ENCODE measurements at regions not wholly inside any gene's neighbourhood (a gene's known extent, or its start where the extent isn't known, plus 50 kb on each side); places are given as distances from the start of the nearest gene placed in this dataset.
"Not testable (repeated sequence)": the region's sequence is repeated elsewhere in the genome, so short reads cannot be mapped to it uniquely, and the experiment has no call there.

DNA sequence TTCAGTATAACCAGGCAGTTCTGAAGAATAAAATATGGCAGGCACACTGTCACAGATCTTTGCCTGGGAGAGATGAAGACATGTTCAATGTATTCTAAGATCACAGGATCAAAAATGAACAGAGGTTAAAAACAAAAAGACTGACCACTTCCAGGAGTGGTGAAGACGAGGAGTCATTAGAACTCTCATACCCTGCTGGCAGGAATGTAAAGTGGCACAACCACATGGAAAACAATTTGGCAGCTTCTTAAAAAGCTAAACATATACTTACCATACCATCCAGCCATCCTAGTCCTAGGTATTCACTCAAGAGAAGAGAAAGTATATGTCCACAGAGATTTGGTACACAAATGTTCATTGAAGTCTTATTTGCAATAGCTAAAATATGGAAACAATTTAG lies 406.3 kb downstream of the NPIPA8 start:
- DNase-seq = no peak

DNA sequence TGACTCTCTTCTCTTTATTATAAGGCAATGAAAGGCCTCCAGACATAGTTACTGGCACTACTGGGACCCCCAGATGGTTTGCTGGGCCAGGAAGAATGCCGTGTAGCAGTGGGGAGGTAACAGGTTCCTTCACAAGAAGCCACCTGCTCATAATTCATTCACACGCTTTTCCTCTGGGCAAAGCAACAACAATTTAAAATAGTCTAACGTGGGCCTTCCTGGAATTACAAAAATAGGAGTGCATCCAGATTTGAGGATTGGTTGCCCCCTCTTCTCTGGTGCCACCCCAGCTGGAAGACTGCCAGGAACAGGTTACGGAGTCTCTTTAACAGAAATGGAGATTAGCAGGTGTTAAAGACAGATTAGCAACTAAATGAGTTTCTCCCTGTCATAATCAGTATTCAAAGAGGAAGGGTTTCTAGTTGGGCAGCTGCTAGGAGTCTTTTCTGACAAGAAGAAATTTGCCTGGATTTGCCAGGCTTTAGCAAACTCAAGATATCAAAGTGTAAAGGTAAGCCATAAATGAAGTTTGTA lies 409.6 kb downstream of the NPIPA8 start:
- no peak for DNase-seq

DNA sequence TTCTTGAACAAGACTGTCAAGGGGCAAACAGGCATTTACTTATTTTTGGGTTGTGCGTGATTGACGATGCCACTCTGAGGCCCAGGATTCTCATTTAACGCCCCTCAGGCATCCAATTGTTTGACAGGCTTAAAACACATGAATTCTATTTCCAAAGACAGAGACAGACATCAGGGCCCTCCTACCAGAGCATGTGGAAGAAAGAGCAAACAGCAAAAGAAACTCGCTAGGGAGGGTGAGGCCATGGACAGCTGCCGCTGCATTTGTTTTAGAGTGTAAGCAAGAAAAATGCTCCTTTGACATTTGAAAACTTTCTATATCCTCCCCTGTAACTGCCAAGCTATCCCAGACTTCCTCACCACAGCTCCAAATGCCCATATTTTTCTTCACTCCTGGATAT lies 410.1 kb downstream of the NPIPA8 start:
- no peak for DNase-seq

DNA sequence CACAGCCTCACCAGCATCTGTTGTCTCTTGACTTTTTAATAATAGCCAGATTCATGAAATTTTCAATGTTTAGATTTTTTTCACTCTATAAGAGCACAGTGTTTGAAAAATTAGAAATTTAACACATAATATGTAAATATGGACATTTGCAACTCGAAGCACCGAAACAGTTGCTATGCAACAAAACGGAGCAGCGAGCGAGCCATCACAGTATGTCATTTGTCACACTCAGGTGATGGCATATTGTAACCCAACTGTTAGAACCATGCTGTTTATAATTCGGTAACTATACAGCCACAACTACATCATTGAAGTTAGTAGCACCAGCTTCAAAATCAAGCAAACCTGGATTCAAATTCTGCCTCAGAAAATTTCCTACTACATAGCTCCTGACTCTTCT lies 410.8 kb downstream of the NPIPA8 start:
- DNase-seq = no peak

DNA sequence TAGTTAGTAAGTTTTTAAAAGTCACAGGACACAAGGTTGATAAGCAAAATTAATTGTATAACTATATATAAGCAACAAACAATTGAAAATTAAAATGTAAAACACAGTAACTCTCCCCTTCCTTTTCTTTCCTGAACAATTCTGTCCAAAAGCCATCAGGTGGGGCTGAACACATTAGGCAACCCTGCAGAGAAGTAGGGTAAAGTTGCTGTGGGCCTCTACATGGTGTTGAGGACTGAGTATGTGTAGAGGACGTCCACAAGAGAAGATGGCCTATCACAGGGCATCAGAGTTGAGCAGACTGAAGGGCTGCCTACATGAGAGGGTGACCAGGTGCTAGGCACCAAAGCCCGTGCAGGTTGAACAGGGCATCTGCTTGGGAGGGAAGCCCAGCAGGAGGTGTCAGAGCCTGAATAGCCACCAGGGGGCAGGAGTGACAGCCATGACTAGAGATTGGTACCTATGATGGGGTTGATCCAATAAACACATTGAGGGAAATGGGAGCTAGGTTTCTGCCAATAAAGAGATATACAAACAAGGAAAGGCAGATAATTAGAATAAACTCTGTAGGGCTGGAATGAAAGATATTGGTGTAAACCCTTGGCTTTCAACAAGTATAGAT lies 415.1 kb downstream of the NPIPA8 start:
- peak; percentile 60 for DNase-seq

DNA sequence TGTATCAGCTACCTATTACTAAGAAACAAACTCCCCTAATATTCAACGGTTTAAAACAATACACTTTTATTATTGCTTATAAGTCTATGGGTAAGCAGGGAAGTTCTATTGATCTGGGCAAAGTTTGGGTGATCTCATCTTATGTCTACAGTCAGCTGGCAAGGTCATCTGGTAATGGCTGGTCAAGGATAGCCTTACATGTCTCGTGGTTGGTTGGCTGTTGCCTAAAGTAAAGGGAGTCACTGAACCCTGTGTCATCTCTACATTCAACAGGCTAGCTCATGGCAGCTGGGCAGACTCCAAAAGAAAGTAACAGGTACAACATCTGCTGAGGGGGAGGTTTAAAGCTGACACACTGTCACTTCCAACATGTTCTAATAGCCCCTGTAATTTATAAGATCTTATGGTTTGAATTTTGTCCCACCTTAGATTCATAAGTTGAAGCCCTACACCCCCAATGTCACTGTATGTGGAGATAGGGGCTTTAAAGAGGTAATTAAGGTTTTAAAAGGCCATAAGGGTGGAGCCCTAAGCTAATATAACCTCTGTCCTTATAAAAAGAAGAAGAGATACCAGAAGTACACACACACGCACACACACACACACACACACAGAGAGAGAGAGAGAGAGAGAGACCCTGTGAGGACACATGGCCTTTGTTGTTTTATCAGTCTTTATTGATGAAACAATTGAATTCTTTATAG lies 419.1 kb downstream of the NPIPA8 start:
- no peak for DNase-seq

DNA sequence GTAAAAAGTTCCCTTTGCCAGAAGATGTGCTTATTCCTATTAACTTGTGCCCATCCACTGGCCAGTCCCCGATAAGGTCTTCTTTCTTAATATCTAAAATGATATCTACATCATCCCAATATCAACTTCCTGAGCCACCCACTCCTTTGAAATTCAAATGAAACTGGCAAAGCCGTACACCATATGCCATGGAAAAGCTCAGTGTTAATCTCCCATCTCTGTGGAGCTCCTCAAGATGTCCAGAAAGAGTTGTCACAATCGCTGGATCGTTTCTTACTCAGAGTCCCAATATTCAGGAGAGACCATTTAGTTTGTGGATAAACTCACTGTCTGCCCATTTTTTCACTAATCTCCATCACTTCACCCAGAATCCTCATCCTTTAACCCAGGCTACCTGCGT lies 420.7 kb downstream of the NPIPA8 start:
- DNase-seq = no peak

DNA sequence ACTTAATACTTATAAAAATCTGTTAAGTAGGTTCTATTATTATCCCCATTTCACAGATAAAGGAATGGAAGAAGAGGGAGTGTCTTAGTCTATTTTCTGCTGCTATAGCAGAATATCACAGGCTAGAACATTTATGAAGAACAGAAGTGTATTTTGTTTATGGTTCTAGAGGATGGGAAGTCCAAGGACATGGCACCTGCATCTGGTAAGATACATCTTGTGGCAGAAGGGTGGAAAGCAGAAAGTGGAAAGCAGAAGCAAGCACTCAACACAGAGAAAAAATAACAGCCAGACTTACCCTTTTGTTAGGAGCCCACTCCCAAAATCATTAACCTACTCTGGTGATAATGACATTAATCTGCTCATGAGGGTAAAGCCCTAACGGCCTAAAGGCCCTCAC lies 422.4 kb downstream of the NPIPA8 start:
- no peak for DNase-seq

DNA sequence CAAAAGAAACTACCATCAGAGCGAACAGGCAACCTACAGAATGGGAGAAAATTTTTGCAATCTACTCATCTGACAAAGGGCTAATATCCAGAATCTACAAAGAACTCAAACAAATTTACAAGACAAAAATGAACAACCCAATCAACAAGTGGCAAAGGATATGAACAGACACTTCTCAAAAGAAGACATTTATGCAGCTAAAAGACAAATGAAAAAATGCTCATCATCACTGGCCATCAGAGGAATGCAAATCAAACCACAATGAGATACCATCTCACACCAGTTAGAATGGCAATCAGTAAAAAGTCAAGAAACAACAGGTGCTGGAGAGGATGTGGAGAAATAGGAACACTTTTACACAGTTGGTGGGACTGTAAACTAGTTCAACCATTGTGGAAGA lies 425.0 kb downstream of the NPIPA8 start:
- not testable (repeated sequence) for DNase-seq

DNA sequence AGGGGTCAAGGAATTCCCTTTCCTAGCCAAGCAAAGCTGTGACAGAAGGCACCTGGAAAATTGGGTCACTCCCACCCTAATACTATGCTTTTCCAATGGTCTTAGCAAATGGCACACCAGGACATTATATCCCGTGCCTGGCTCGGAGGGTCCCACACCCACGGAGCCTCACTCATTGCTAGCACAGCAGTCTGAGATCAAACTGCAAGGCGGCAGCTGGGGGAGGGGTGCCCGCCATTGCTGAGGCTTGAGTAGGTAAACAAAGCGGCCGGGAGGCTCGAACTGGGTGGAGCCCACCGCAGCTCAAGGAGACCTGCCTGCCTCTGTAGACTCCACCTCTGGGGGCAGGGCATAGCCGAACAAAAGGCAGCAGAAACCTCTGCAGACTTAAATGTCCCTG lies 429.9 kb downstream of the NPIPA8 start:
- DNase-seq = not testable (repeated sequence)

DNA sequence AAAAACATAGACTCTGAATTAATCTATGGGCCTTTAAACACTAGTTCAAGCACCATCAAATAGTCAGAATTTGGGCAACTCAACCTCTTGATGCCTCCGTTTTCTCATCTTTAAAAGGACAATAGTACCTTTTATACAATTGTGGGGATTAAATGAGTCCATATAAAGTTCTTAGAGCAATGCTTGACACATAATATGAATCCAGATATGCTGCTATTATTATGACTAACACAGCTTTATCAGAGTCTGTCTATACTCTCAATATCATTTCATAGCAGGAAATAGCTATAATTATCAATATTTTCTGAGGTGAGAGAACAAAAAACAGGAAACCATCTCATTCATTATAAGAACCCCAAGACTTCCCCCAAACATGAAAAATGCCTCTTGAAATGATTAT lies 430.5 kb upstream of the XYLT1 start:
- DNase-seq = no peak

DNA sequence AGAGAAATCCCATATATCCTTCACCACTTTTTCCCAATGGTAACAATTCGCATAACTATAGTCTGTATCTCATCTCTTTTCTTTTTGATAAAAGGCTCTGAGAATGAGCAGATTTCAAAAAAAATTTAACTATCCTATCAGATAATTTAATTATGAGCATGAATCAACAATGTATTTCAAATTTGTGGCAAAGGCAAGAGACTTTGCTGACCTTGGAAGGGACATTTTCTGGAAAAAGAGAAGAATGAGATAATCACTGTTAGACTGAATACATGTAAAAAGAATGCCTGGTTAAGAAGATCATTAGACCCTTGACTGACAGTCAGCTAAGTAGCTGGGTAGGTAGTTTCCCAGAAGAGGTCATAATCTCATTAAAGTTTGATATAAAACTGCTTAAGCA lies 428.4 kb upstream of the XYLT1 start:
- no peak for DNase-seq

DNA sequence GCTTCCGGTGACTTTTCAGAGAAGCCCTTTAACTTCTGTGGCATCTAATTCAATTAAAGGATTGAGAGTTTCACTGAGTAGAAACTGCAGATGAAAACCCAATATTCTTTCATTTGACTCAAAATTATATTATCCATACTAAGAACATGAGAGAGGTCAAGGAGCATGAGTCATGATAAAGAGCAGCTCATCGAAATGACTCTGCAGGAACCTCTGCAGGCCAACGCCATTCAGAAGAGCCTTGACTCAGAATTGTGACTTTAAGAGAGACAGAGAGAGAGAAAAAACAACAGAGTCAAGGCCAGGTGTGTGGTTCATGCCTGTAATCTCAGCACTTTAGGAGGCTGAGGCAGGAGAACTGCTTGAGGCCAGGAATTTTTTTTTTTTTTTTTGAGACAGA lies 417.2 kb upstream of the XYLT1 start:
- no peak for DNase-seq

DNA sequence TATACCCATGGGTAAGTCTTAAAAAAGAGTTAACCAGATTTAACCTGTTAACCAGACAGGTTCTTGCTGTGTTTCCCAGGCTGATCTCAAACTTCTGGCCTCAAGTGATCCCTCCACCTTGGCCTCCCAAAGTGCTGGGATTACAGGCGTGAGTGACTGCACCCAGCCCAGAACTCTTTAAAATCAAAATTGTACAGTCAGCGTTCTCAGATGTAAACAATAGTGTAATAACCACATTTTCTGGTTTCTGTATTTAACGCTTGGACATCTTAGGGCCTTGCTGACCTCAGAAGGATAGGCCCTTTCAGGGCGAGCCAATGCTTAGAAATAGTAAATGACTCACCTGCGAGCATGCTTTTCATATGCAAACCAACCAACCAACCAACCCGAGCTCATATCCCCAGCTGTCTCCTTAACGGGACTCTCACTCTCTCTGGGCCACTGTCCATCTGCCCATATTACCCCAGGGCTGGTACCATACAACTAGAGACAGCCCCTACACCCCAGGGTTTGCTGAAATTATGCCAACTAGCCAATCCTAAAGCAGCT lies 415.0 kb upstream of the XYLT1 start:
- no peak for DNase-seq

DNA sequence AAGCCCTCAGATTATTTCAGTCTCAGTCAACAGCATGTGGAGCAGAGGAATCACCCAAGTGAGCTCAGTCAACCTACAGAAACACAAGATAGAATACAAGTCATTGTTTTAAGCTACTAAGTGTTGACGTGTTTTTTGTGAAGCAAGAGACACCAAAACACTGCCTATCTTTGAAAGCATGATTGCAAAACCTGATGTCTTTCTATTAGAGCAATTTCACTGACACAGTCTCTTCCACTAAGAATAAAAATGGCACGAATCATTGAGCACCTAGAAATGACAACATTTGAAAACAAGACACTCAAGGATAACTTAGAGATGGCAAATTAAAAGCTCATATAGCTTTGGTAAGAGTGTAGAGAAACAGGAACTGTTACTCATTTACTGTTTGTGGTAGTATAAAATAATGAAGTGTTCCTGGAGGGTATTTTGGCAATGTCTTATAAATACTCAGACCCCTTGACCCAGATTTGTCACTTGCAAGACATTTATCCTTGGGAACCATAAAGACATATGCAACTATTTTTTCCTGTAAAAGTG lies 407.1 kb upstream of the XYLT1 start:
- DNase-seq = no peak

DNA sequence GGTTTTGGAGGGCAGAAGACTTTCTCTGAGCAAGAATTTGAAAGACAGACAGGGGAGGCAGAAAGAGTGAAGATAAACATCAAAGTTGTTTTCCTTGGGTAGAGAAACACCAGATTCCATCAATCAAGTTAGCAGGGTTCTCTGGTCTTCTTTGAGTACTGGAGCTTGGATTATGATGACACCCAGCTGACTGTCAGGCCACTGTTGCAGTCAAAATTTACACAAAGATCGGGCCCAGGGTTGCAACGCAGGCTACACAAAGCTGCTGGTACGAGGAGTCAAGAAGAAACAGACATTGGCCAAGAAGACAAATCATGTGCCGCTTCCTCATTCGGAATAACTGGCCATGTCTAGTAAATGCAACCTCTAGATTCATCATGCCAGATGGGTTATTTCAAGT lies 396.2 kb upstream of the XYLT1 start:
- DNase-seq = no peak

DNA sequence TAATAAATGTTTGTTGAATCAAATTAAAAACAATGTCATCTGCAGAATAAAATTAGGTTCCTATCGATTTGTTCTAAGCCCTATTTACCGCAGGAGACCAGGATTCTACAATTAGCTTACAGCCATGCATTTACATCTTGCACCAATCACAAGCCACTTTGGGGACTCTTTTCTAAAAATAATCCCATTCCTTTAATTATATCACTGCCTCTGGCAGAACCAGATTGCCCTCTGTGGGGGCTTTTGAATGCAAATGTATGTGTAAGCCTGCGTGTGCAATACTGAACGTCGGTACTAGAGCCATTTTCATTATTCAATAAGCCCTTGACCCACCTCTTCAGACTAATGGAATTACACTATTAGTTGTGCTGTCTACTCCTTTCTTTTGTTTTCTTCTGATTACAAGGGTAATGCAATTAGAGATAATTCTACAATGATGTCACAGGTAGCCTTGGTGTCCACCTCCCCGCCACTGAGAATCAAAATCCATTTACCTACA lies 391.3 kb upstream of the XYLT1 start:
- DNase-seq = no peak

DNA sequence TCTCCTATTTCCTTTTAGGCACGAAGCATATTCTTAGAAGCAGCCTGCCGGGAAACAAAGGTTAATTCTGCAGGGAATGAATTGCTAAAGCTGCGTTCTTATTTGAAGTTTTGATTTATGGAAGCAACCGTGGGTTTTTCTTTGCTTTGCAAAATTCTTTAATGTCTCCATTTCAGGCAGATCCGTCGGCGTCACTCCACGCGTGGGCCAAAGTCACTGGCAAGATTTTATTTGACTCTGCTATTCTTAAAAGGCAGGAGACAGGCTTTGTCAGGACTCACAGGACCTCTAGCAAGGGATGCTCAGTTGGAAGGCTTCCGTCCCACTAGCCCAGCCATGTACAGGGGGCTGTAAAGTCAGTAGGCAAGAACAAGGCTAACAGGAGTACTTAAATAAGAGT lies 387.3 kb upstream of the XYLT1 start:
- DNase-seq = no peak

DNA sequence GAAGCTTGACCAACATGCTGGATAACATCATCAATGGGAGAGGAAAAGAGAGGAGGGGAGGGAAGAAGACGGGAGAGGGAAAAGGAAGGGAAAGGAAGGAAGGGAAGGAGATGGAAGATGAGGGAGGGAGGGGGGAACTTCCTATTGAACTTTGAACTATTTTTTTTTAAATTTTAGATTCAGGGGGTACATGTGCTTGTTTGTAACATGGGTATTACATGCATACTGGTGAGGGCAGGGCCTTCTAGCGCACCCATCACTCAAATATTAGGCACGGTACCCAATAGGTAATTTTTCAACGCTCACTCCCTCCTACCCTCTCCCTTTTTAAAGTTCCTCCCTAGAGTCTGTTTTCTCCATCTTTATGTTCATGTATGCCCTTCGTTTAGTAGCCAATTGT lies 383.2 kb upstream of the XYLT1 start:
- no peak for DNase-seq

DNA sequence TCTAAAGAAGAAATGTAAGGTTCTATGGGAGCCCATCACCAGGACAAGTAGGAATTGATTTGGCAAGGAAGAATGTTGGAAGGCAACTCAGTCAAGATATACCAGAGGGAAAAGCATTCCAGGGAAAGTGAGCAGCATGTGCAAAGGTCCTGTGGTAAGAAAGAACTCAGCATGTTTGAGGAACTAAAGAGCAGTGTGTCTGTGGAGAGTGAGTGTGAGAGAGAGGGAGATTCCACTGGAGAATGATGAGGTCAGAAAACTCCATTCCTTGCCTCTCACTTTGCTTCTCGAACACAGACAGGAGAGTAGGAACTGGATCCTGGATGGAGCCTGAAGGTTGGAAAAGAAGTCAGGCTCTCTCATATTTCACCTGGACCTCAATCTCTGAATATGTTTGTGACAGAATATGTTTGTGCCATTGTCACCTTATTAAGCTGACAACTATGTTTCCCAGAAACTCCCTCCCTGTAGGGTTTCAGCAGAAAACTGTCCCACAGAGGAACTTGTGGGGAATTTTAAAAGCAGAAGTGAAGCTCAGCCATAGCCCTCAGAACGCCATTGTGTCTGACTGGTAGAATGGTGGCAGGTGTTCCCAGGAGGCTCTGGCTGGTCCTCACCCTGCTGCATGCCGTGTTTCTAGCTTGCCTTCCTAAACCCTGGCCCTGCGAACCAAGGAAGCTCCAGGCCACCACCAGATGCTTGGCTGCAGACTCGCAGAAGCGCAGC lies 382.4 kb upstream of the XYLT1 start:
- DNase-seq = no peak

DNA sequence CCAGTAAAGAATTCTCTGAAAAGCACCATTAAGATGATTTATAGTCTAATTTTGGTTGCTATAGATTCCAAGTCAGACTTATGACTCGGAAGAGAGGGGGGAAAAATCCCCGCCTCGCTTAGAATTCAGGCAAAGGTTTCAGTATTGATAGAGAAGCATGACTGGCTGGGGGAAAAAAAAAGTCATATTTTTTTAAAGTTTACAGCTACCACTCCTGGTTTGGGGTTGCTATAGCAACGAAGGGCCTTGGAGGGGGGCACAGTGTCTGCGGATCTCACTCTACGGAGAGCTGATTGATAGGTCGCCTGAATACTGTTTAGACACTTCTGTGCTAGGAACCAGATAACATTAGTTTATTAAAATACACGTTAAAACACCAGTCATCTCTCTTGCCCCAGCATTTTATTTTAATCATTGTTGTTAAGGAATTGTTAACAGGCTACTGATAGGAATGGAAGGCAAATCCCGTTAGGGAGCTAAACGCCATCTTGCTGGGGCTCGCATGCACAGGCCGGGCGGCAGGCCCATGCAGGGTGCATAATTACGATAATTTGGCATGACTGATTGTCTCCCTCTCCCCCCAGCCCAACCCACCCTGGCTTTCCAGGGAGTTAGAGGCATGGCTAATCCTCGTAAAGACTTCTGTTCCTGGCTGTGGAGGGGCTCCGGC lies 380.0 kb upstream of the XYLT1 start:
- no peak for DNase-seq

DNA sequence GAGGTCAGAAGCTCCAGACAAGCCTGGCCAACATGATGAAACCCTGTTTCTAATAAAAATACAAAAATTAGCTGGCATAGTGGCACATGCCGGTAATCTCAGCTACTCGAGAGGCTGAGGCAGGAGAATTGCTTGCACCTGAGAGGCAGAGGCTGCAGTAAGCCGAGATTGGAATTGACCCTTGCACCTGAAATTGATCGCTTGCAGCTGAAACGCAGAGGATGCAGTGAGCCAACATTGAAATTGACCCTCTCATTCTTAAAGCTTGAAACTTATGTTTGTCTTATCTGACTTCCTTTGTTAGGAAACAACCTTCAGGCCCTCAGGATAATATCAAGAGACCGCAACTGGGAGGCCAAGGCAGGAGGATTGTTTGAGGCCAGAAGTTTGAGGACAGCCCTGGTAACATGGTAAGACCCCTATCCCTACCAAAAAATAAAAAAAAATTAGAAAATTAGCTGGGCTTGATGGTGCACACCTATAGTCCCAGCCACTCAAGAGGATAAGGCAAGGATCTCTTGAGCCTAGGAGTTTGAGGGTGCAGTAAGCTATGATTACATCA lies 376.6 kb upstream of the XYLT1 start:
- no peak for DNase-seq

Data from activated naive CD4-positive, alpha-beta T cell treated with Interleukin-2 at 50 U/mL for 16 hours (primary cell).